GM12878 (cell line): ENCODE measurements at regions not wholly inside any gene's neighbourhood (a gene's known extent, or its start where the extent isn't known, plus 50 kb on each side); places are given as distances from the start of the nearest gene placed in this dataset.

Experiments
- ATAC-seq: fragments of 200-7000 bp; cut with Tn5 transposase; 3 replicates; pipeline ENCODE4 v1.9.1; 2020; ENCODE audit warnings: mild to moderate bottlenecking, moderate library complexity
- BruUV-seq: library from RNA; stranded (reverse); fragments of 400-500 nt; replicated peaks from 2 replicates; lab custom pipeline; 2021; lab: Mats Ljungman, UMichigan
- CTCF ChIA-PET: fragments of 300-600 bp; sonication (Branson Sonifier 250); formaldehyde crosslinking; extraction: SDS; loops from one replicate; lab custom pipeline; 2021; ENCODE audit warnings: inconsistent platforms; lab: Yijun Ruan, JAX
- POLR2A ChIA-PET: fragments of 350-600 bp; formaldehyde crosslinking; extraction: SDS; loops from one replicate; lab custom pipeline; 2021; ENCODE audit warnings: inconsistent platforms; lab: Charles Lee
- RAD21 ChIA-PET: fragments of 300-600 bp; sonication (Branson Sonifier 250); formaldehyde crosslinking; loops from one replicate; lab custom pipeline; 2023; ENCODE audit warnings: antibody characterized with exemption; ENCODE audit not compliant: unreplicated experiment; lab: Charles Lee
- SMC1A ChIA-PET: fragments of 300-600 bp; sonication (Branson Sonifier 250); formaldehyde crosslinking; loops from one replicate; lab custom pipeline; 2023; ENCODE audit not compliant: unreplicated experiment, uncharacterized antibody; lab: Charles Lee
- DNase-seq: peaks from one replicate; pipeline ENCODE4 v3.0.0-alpha.2; 2011; ENCODE audit warnings: low read depth, low spot score
- FAIRE-seq: peaks from 3 replicates; lab custom pipeline; 2011; peaks lifted over from hg19 to GRCh38; lab: Jason Lieb, UNC
- H2AFZ ChIP-seq: 2 replicates; pipeline ENCODE4 v1.6.0; 2011; ENCODE audit warnings: low read depth, low read length, control low read depth; ENCODE audit not compliant: control insufficient read depth
- H3K27ac ChIP-seq: 2 replicates; pipeline ENCODE4 v1.5.1; 2011; ENCODE audit warnings: control low read depth; ENCODE audit not compliant: control insufficient read depth, insufficient read depth
- H3K27me3 ChIP-seq, 2 experiments: replicated peaks in 1 of 2; 2 replicates each; pipeline versions ENCODE4 v1.6.0 to v1.6.1; 2011; ENCODE audit warnings: low read length in 1 of 2; ENCODE audit not compliant: control insufficient read depth in 2 of 2, insufficient read depth in 2 of 2
- H3K36me3 ChIP-seq, 2 experiments: 2 replicates each; pipeline ENCODE4 v1.5.1; 2011; ENCODE audit warnings: low read length in 1 of 2; ENCODE audit not compliant: control insufficient read depth in 2 of 2, insufficient read depth in 2 of 2
- H3K4me1 ChIP-seq: 2 replicates; pipeline ENCODE4 v1.6.1; 2011; ENCODE audit warnings: mild to moderate bottlenecking, low read length, moderate library complexity, mixed read lengths; ENCODE audit not compliant: control insufficient read depth, insufficient read depth
- H3K4me2 ChIP-seq: 2 replicates; pipeline ENCODE4 v1.6.0; 2011; ENCODE audit warnings: control low read depth; ENCODE audit not compliant: control insufficient read depth, insufficient read depth
- H3K4me3 ChIP-seq: fragments of 200-600 bp; sonication (generic); 2 replicates; pipeline ENCODE4 v1.5.1; 2016
- H3K79me2 ChIP-seq: 2 replicates; pipeline ENCODE4 v1.6.0; 2011; ENCODE audit warnings: low read length; ENCODE audit not compliant: control insufficient read depth, insufficient read depth
- H3K9ac ChIP-seq: 2 replicates; pipeline ENCODE4 v1.8.0; 2011; ENCODE audit warnings: low read length, control low read depth, mixed read lengths; ENCODE audit not compliant: control insufficient read depth, insufficient read depth
- H3K9me3 ChIP-seq: replicated peaks from 3 replicates; pipeline ENCODE4 v1.5.1; 2011; ENCODE audit warnings: mild to moderate bottlenecking, low read length; ENCODE audit not compliant: control insufficient read depth, insufficient read depth
- H4K20me1 ChIP-seq: 2 replicates; pipeline ENCODE4 v1.6.0; 2011; ENCODE audit not compliant: control insufficient read depth, insufficient read depth
- BACH1 ChIP-seq: fragments of 450-650 bp; IDR thresholded peaks from 2 replicates; pipeline ENCODE4 v1.6.1; 2017; ENCODE audit warnings: mild to moderate bottlenecking, borderline replicate concordance
- CBX5 ChIP-seq: sonication (generic); IDR thresholded peaks from 2 replicates; pipeline ENCODE4 v1.6.1; 2016; ENCODE audit warnings: low read depth, moderate library complexity, mild to moderate bottlenecking, inconsistent platforms
- CHD1 ChIP-seq: IDR thresholded peaks from 2 replicates; pipeline ENCODE4 v1.6.1; 2012; ENCODE audit warnings: low read depth, low read length, improper control_type of control experiment
- CHD2 ChIP-seq: IDR thresholded peaks from 2 replicates; pipeline ENCODE4 v1.6.1; 2011; ENCODE audit warnings: low read depth, low read length, improper control_type of control experiment, borderline replicate concordance
- ETV6 ChIP-seq, 2 experiments: fragments of 450-650 bp in 1 of 2; IDR thresholded peaks in 1 of 2; conservative IDR thresholded peaks in 1 of 2; 2 replicates each; pipeline ENCODE4 v1.6.1; 2014; ENCODE audit warnings: antibody characterized with exemption in 1 of 2, borderline replicate concordance in 1 of 2, low read depth in 1 of 2, mild to moderate bottlenecking in 1 of 2, moderate library complexity in 1 of 2
- EZH2 ChIP-seq: IDR thresholded peaks from 2 replicates; pipeline ENCODE4 v1.6.1; 2012; ENCODE audit warnings: low read depth, mild to moderate bottlenecking, control low read depth, inconsistent platforms, low read length, borderline replicate concordance; ENCODE audit not compliant: control insufficient read depth
- GATAD2B ChIP-seq: fragments of 450-650 bp; conservative IDR thresholded peaks from 2 replicates; pipeline ENCODE4 v1.6.1; 2017; ENCODE audit warnings: low read depth, mild to moderate bottlenecking, moderate library complexity
- HDAC2 ChIP-seq: fragments of 200-600 bp; sonication (generic); IDR thresholded peaks from 2 replicates; pipeline ENCODE4 v1.6.1; 2017
- JUNB ChIP-seq: IDR thresholded peaks from 2 replicates; pipeline ENCODE4 v1.6.1; 2016; ENCODE audit warnings: antibody characterized with exemption, mild to moderate bottlenecking
- KAT2A ChIP-seq: conservative IDR thresholded peaks from 2 replicates; pipeline ENCODE4 v1.6.1; 2011; ENCODE audit warnings: low read depth, low read length; ENCODE audit not compliant: control insufficient read depth
- KDM1A ChIP-seq: fragments of 200-600 bp; sonication (generic); IDR thresholded peaks from 2 replicates; pipeline ENCODE4 v1.6.1; 2016; ENCODE audit warnings: borderline replicate concordance
- RUNX3 ChIP-seq: IDR thresholded peaks from 2 replicates; pipeline ENCODE4 v1.6.1; 2012; ENCODE audit warnings: low read length, inconsistent platforms
- SMC3 ChIP-seq: IDR thresholded peaks from 2 replicates; pipeline ENCODE4 v1.6.1; 2011; ENCODE audit warnings: low read length, improper control_type of control experiment, borderline replicate concordance
- STAT3 ChIP-seq: IDR thresholded peaks from 2 replicates; pipeline ENCODE4 v1.6.1; 2011; ENCODE audit warnings: low read depth, low read length, improper control_type of control experiment
- YY1 ChIP-seq: IDR thresholded peaks from 2 replicates; pipeline ENCODE4 v1.6.1; 2011; ENCODE audit warnings: low read depth, mild to moderate bottlenecking, low read length
- ZNF384 ChIP-seq: IDR thresholded peaks from 2 replicates; pipeline ENCODE4 v1.6.1; 2012; ENCODE audit warnings: low read depth, mild to moderate bottlenecking, low read length, improper control_type of control experiment, borderline replicate concordance
- WGBS: methylation state at CpG from one replicate; pipeline ENCODE4 v1.1.6; 2016; ENCODE audit warnings: low lambda C conversion rate; ENCODE audit not compliant: insufficient replicate concordance, insufficient coverage; ENCODE audit errors: missing lambda C conversion rate; 5-methylcytosine and 5-hydroxymethylcytosine counted together
- in situ Hi-C: fragments of 300-500 bp; cut with MboI; formaldehyde crosslinking; loops from 9 replicates; pipeline ENCODE4 v1.14.3; 2018; ENCODE audit warnings: mixed read lengths
- intact Hi-C: fragments of 100-400 bp; cut with micrococcal nuclease; formaldehyde crosslinking; loops from one replicate; pipeline ENCODE4 v1.14.2; 2022; ENCODE audit not compliant: unreplicated experiment
- TF ChIP-seq, protein P1 (sequence below): IDR thresholded peaks from 2 replicates; pipeline ENCODE4 v1.6.1; 2012; ENCODE audit warnings: low read depth, low read length, improper control_type of control experiment
- TF ChIP-seq, protein P2 (sequence below): IDR thresholded peaks from 2 replicates; pipeline ENCODE4 v1.6.1; 2011; ENCODE audit warnings: borderline replicate concordance, low read depth, mild to moderate bottlenecking, moderate library complexity, mixed read lengths, low read length; ENCODE audit not compliant: insufficient read depth; ENCODE audit errors: extremely low read length
- TF ChIP-seq, protein P3 (sequence below): fragments of 450-650 bp; conservative IDR thresholded peaks from 2 replicates; pipeline ENCODE4 v1.6.1; 2017; ENCODE audit warnings: mild to moderate bottlenecking, moderate library complexity

- FAIRE-seq (no peak), ATAC-seq (no peak), DNase-seq (no peak)
- TF ChIP-seq KAT2A: no peak
- no peak for TF ChIP-seq KDM1A
- TF ChIP-seq ETV6 (conservative IDR thresholded peaks at IDR 0.05 in 1 of 2, IDR thresholded peaks at IDR 0.05 in 1 of 2; ENCODE audit: borderline replicate concordance in 1 of 2, low read depth in 1 of 2): no peak
- TF ChIP-seq JUNB: no peak
- no peak for TF ChIP-seq CHD1
- no peak for TF ChIP-seq EZH2
- no peak for TF ChIP-seq ZNF384
- no peak for TF ChIP-seq CBX5
- TF ChIP-seq, protein P1, sequence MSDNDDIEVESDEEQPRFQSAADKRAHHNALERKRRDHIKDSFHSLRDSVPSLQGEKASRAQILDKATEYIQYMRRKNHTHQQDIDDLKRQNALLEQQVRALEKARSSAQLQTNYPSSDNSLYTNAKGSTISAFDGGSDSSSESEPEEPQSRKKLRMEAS: no peak
- TF ChIP-seq STAT3: no peak
- no peak for TF ChIP-seq CHD2
- TF ChIP-seq GATAD2B: no peak
- no peak for TF ChIP-seq RUNX3
- no peak for TF ChIP-seq BACH1
- TF ChIP-seq YY1: no peak
- TF ChIP-seq, protein P2, sequence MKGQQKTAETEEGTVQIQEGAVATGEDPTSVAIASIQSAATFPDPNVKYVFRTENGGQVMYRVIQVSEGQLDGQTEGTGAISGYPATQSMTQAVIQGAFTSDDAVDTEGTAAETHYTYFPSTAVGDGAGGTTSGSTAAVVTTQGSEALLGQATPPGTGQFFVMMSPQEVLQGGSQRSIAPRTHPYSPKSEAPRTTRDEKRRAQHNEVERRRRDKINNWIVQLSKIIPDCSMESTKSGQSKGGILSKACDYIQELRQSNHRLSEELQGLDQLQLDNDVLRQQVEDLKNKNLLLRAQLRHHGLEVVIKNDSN: no peak
- no peak for TF ChIP-seq HDAC2
- TF ChIP-seq, protein P3, sequence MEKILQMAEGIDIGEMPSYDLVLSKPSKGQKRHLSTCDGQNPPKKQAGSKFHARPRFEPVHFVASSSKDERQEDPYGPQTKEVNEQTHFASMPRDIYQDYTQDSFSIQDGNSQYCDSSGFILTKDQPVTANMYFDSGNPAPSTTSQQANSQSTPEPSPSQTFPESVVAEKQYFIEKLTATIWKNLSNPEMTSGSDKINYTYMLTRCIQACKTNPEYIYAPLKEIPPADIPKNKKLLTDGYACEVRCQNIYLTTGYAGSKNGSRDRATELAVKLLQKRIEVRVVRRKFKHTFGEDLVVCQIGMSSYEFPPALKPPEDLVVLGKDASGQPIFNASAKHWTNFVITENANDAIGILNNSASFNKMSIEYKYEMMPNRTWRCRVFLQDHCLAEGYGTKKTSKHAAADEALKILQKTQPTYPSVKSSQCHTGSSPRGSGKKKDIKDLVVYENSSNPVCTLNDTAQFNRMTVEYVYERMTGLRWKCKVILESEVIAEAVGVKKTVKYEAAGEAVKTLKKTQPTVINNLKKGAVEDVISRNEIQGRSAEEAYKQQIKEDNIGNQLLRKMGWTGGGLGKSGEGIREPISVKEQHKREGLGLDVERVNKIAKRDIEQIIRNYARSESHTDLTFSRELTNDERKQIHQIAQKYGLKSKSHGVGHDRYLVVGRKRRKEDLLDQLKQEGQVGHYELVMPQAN: no peak
- no peak for TF ChIP-seq SMC3
- Histone ChIP-seq H3K4me1 (peaks cover 7% of the 10 kb centered on the region; the same call in 1 of the 2 replicates), H3K4me3 (no peak overlapping the region), H3K9ac (no peak overlapping the region), H3K4me2 (no peak overlapping the region), H3K27ac (no peak overlapping the region), H4K20me1 (no peaks in the 10 kb centered on the region), H2AFZ (no peak overlapping the region), H3K27me3 (no peaks in the 10 kb centered on the region; a peak in 2 of 4 replicates), H3K79me2 (no peaks in the 10 kb centered on the region), H3K36me3 (no peaks in the 10 kb centered on the region), H3K9me3 (no peaks in the 10 kb centered on the region)
- ChIA-PET POLR2A (no interaction called here), SMC1A (no interaction called here), RAD21 (no interaction called here), CTCF (interaction anchor here (1.1 kb wide), 1 partner anchor 11 kb away, joined by 3 read pairs; no protein-coding TSS in a partner anchor)
- in situ Hi-C loops (no loop called here), intact Hi-C loops (no loop called here)
- 35% methylated on average over 8 of the region's 8 CpGs for WGBS
- BruUV-seq: no TSS peak
Observed at GRCh38 chr10:78985973-78986818, 82.6 kb upstream of the ZMIZ1 start.
